ENCODE measurements at regions not wholly inside any gene's neighbourhood (a gene's known extent, or its start where the extent isn't known, plus 50 kb on each side); places are given as distances from the start of the nearest gene placed in this dataset.

GRCh38 chr3:5035113-5035512, 55.9 kb downstream of the BHLHE40 start:
- no peak for TF ChIP-seq POLR2A (IDR thresholded peaks at IDR 0.05)
- TF ChIP-seq, protein P1, sequence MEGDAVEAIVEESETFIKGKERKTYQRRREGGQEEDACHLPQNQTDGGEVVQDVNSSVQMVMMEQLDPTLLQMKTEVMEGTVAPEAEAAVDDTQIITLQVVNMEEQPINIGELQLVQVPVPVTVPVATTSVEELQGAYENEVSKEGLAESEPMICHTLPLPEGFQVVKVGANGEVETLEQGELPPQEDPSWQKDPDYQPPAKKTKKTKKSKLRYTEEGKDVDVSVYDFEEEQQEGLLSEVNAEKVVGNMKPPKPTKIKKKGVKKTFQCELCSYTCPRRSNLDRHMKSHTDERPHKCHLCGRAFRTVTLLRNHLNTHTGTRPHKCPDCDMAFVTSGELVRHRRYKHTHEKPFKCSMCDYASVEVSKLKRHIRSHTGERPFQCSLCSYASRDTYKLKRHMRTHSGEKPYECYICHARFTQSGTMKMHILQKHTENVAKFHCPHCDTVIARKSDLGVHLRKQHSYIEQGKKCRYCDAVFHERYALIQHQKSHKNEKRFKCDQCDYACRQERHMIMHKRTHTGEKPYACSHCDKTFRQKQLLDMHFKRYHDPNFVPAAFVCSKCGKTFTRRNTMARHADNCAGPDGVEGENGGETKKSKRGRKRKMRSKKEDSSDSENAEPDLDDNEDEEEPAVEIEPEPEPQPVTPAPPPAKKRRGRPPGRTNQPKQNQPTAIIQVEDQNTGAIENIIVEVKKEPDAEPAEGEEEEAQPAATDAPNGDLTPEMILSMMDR (IDR thresholded peaks at IDR 0.05), result no peak
- TF ChIP-seq EP300 (IDR thresholded peaks at IDR 0.05), result no peak
- Histone ChIP-seq H3K27me3 (no peaks in the 10 kb centered on the region), H3K4me1 (ENCODE audit: insufficient read depth) (no peaks in the 10 kb centered on the region), H3K9me3 (no peaks in the 10 kb centered on the region), H3K4me3 (no peak overlapping the region), H3K27ac (no peak overlapping the region), H3K36me3 (no peaks in the 10 kb centered on the region)
- DNase-seq, result no peak
- intact Hi-C loops (cut with DNase I), result no loop called here
- 84 to 94% (median 85%) methylated on average over 1 of the region's 1 CpG for WGBS, 3 donors

GRCh38 chr3:5035692-5036391, 56.6 kb downstream of the BHLHE40 start:
- intact Hi-C loops (cut with DNase I), result no loop called here
- no peak for TF ChIP-seq EP300 (IDR thresholded peaks at IDR 0.05)
- TF ChIP-seq POLR2A (IDR thresholded peaks at IDR 0.05), result no peak
- TF ChIP-seq, protein P1 (IDR thresholded peaks at IDR 0.05), result no peak
- 85 to 89% (median 86%) methylated on average over 13 of the region's 13 CpGs for WGBS, 3 donors

DNA sequence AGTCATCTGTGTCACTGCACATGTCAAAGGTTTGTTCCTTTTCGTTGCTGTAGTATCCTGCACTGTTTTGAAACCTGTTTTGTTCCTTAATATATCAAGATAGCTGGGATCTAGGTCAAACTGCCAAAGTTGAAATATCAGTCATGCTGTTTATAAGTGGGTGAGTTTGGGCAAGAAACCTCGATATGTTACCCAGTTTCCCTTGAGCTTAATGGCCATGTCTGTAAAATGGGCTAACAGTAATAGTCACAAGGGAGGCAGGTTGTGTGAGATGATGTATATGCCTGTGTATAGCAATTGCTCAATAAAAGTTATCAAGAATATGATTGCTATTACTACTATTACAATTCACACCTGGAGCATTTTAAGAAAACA, 57.1 kb downstream of the BHLHE40 start:
- H3K27ac ChIP-seq, result no peak overlapping the region
- H3K36me3 ChIP-seq, result no peaks in the 10 kb centered on the region
- no peak for DNase-seq
- 62 to 78% (median 73%) methylated on average over 2 of the region's 2 CpGs for WGBS, 3 donors
- TF ChIP-seq EP300 (IDR thresholded peaks at IDR 0.05), result no peak
- no peak for TF ChIP-seq POLR2A (IDR thresholded peaks at IDR 0.05)
- TF ChIP-seq, protein P1 (IDR thresholded peaks at IDR 0.05), result no peak
- intact Hi-C loops (cut with DNase I), result no loop called here
- H3K9me3 ChIP-seq, result no peaks in the 10 kb centered on the region
- no peaks in the 10 kb centered on the region for H3K4me1 ChIP-seq (ENCODE audit: insufficient read depth)
- H3K4me3 ChIP-seq, result no peak overlapping the region
- H3K27me3 ChIP-seq, result no peaks in the 10 kb centered on the region

More at GRCh38 chr3:5035692-5036391, 56.6 kb downstream of the BHLHE40 start:
- H3K36me3 ChIP-seq, result no peaks in the 10 kb centered on the region
- H3K9me3 ChIP-seq, result no peaks in the 10 kb centered on the region
- H3K27ac ChIP-seq, result no peak overlapping the region
- DNase-seq, result no peak
- H3K27me3 ChIP-seq, result no peaks in the 10 kb centered on the region
- no peak overlapping the region for H3K4me3 ChIP-seq
- H3K4me1 ChIP-seq (ENCODE audit: insufficient read depth), result no peaks in the 10 kb centered on the region

DNA sequence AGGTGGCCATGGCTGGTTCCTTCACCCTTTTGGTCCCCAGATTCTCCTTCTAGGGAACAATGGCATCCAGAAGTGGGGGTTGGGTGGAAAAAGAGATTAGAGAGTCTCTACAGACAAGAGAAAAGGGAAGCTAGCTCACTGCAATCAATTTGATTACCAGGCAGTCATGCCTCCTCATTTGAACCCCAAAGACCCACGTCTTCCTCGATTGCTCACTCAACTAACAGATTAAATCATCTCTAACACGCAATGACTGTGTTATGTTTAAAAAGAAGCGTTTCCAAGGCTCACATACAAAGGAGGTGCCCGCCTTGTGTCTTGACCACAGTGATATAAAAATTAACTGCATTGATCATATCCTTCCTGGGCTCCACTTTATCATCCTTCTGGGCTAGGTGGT, 57.6 kb downstream of the BHLHE40 start:
- H3K36me3 ChIP-seq, result no peaks in the 10 kb centered on the region

More for the DNA sequence above, 57.6 kb downstream of the BHLHE40 start:
- no peaks in the 10 kb centered on the region for H3K27me3 ChIP-seq
- no peaks in the 10 kb centered on the region for H3K4me1 ChIP-seq (ENCODE audit: insufficient read depth)
- 83 to 86% (median 86%) methylated on average over 5 of the region's 5 CpGs for WGBS, 3 donors
- no peak overlapping the region for H3K27ac ChIP-seq
- H3K9me3 ChIP-seq, result no peaks in the 10 kb centered on the region
- TF ChIP-seq EP300 (IDR thresholded peaks at IDR 0.05) (no peak), POLR2A (IDR thresholded peaks at IDR 0.05) (no peak)
- TF ChIP-seq, protein P1 (IDR thresholded peaks at IDR 0.05), result no peak
- intact Hi-C loops (cut with DNase I), result no loop called here
- no peak overlapping the region for H3K4me3 ChIP-seq
- no peak for DNase-seq

Data from ovary (tissue), 7 donors.